GM18868 (cell line): ENCODE measurements at regions not wholly inside any gene's neighbourhood (a gene's known extent, or its start where the extent isn't known, plus 50 kb on each side); places are given as distances from the start of the nearest gene placed in this dataset.

Experiments used
- ATAC-seq: cut with Tn5 transposase; IDR thresholded peaks from one replicate; pipeline ENCODE4 v1.9.1; 2021; ENCODE audit warnings: mild to moderate bottlenecking, moderate library complexity; ENCODE audit not compliant: unreplicated experiment

DNA sequence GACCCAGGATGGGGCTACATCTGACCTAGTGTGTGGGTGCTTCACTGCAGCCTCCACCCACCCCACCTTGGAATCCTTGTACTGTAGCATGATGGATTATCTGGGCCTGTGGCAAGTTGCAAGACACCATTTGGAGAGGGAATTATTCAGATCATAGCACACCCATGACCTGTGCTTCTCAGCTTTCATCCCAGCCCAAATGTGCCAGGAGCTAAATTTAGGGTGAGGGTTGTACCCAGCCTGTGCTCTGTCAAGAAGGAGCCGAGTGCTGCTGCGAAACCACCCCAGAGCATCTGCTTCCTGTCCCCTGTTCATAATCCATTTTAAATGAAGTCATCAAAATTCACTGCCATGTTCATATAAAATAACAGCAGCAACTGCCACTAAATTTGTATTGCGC is 394.5 kb downstream of the SHANK2 start:
- ATAC-seq: no peak

DNA sequence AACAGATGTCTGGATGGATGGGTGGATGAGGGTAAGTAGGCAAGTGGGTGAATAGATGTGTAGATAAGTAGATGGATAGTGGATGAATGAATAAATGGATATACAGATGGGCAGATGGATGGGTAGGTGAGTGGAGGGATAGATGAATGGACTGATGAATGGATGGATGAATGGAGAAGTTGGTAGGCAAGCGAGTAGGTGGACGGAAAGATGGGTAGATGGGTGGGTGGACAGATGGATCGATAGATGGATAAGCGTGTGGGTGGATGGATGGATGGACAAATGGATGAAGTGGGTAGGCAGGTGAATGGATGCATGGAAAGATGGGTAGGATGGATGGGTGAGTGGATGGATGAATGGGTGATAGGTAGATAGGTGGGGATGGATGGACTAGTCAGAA is 393.2 kb downstream of the SHANK2 start:
- ATAC-seq: no peak

DNA sequence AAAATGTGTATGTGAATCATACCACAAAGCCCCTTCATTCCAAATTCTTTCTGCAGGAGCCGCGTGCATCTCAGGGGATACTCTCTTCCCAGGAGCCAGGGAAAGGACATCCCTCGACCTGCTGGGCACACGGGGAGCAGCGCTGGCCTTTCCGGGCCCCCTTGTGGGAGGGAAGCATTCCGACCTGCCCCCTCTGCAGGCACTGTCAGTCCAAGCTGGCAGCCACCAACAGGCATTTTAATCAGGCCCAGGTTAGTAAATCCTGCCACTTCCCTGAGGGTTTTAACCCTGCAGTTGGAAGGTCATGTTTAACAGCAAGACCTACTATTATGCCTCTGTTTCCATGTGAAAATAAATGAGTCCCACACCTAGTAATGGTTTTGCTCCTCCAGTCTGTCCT is 391.5 kb downstream of the SHANK2 start:
- ATAC-seq: no peak

DNA sequence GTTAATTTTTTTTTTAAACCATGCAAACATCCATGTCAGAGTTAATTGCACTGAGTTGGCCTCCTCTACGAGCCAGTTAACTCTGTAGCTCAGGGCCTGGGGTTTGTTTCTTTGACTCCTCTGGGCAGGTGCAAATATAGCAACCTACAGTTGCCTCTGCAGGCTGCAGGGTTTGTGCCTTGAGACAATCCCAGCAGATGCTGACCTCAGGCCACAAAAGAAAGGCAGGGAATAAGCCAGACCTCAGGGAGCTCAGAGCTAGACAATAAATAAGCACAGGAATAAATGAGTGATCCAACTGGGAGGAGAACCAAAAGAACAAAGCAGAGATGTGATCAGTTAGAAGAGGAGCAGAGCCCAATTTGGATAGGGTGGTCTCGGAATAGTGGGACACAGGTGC is 390.8 kb downstream of the SHANK2 start:
- ATAC-seq: no peak

DNA sequence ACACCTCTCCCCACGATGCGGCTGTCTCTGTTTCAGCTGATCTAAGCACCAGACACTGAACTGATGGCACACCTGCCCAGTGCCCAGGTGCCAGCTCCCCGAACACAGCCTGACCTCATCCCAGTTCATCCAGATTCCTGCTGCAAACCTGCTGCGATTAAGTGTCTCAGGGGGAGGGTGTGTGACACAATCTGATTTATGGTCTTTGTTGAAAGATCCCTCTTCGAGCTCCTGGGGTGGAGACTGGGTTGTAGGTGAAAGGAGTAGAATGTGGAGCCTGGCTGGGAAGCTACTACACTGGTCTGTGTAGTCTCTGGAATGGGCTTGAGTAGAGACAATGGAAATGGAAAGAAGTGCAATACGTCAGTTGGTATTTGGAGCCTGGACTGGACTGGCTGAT is 390.3 kb downstream of the SHANK2 start:
- ATAC-seq: no peak

DNA sequence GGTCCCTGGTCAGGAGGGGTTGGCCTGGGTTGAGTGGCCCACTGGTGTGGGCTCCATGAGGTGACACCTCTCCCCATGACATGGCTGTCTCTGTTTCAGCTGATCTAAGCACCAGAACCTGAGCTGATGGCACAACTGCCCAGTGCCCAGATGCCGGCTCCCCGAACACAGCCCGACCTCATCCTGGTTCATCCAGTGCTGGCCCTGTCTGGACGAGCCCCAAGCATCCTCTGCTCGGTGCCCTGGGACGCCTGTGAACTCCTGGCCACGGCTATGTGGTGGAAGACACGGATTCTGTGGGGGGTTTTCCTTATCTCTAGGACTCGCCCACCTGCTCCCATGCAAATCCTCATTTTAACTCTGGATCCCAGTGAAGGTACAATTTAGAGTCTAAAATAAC is 389.2 kb downstream of the SHANK2 start:
- ATAC-seq: no peak

DNA sequence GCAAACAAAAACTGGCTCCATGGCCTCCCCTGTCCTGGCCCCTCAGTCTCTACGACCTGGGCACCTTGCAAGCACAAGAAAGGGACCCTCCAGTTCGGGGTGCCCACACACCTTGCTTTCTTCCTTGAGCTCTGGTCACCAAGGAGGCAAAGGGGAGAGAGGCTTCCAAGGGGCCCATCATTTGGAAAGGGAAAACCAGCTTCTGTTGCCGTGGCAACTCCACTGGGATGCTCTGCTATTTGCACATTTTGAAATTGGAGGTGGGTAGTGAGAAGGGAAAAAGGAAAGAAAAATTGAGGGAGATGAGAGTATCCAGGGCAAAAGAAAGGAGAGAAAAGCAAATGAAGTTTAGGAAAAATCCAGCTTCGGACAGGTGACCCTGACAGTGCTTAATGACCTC is 388.4 kb downstream of the SHANK2 start:
- ATAC-seq: no peak

DNA sequence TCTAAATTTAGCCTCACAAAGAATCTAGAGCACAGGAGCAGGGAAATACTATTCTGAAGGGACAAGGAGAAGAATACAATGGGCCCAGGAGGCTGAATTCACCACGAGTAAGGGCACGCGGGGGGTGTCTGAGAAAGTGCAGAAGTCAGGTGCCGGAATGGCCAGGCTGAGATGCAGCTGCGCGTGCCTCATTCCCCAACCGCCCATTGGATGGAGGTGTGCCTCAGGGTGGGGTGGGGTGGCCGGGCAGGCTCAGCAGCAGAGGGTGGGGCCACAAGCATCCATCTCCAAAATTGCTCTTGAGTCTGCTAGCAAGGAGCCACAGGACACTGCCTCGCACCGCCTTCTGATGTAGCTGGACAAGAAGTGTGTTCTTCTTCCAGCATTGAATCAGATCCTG is 387.0 kb downstream of the SHANK2 start:
- no peak for ATAC-seq

DNA sequence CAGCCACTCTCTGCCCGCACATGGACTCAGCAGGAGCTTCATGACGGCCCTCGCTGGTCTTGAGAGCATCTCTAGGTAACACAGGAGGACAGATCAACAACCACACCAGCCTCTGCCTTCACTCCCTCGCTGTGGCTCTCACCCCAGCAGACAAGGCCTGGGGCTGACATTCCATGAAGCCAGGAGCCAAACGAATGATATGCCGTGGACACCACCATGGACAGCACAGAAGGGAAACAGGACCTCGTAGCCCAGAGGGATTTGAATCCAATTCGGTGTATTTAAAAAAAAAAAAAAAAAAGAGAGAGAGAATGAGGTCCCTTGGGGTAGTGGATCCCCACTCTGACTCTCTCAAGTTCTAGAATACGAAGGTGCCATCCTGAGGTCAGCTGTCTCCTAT is 385.5 kb downstream of the SHANK2 start:
- no peak for ATAC-seq

DNA sequence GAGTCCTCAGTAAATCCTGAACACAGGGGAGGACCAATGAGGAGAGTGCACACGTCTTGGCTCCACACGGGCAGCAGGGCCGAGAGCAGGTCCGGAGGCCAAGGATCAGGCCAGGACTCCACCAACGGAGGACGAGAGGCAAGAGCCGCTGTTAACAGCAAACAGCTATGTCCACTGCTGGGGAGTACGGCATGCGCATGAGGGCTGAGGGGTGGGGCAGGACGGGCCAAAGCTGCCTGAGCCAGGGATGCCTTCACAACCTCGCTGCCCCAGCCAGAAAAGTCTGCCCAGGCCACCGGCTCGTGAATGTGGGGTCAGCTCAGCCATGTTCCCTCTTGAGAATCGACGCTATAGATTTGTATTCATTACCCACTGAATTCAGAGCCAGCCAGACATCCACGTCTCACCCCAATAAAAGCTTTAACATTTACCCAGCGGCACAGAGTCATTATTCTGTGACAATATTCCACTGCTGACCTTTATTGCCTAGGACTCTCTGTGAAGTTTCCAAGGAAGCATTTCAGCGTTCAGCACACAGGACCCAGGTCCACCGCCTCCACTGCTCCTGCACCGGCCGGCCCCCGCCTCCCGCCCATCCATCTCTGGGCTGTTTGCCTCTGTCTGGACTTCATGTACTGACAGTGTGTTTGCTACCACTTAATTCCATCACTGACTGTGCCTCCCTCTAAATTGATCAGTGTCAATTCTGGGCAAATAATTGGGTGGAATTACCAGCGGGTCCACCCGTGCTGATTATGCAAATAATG is 384.9 kb downstream of the SHANK2 start:
- ATAC-seq: no peak

DNA sequence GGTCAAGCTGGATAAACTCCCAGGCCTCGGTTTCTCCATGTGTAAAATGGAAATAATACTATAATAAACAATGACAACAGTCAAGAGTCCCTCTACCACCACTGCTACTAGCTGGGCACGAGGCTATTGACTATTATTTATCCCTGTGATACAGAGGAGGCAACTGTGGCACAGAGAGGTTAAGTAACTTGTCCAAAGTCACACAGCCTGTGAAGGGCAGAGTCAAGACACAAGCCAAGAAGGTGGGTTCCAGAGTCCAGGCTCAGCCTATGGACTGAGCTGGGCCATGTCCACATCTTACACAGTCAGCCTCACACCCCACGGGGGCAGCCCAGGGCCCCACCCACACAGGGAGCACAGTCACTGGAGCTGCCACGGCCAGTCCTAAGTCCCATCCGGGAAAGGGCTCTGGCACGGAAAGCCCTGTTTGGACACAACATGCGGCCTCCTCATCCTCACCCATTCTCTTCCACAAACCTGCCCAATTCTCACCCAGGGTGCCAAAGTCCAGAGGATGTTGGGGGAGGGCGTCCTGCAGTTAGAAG is 384.0 kb downstream of the SHANK2 start:
- ATAC-seq: no peak

DNA sequence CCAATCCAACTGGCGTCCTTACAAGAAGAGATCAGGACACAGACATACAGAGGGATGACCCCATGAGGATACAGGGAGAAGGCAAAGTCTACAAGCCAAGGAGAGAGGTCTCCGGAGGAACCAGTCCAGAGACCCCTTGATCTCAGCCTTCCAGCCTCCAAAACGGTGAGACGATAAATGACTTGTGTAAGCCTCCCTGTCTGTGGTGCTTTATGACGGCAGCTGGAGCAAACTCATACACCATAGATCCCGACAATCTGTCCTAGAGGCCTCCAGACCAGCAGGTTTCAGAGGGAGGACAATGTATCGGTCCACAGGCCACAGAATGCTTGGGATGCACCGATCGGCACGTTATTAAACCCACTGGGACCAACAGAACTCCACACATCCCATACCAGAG is 383.3 kb downstream of the SHANK2 start:
- ATAC-seq: no peak

DNA sequence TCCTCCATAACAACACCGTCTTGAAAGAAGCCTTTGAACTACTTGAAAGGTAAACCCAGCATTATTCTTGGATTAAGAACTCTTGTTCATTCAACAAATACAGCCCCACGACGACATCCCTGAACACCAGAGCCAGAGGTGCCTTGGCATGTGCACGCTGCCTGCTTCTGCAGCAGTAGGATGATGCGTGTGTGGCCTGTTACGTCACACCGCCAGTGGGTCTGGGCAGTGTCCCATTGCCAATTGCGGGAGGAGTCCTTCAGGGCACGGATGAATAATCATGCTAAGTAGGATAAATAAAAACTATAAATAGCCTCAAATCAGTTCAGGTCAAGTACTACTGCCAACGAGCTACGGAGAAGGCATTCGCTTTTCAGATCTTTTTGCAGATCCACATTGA is 380.5 kb downstream of the SHANK2 start:
- no peak for ATAC-seq

DNA sequence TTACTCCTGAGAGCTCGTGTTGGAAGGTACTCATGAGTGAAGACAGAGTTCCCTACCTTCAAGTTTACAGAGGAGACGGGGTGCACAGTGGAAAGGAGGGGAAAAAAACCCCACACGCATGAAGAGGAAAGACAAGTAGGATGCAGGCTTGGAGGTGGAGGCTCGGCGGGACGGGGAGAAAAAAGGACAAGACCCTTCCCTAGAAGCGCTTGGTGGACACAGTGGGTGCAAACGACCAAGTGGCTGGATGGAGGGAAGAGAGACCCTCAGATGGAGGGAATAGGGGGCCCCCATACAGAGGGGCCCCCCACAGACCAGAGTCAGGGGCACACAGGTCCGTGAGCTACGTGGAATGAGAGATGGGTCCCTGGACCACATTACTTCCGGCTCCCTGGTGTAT is 380.1 kb downstream of the SHANK2 start:
- no peak for ATAC-seq

DNA sequence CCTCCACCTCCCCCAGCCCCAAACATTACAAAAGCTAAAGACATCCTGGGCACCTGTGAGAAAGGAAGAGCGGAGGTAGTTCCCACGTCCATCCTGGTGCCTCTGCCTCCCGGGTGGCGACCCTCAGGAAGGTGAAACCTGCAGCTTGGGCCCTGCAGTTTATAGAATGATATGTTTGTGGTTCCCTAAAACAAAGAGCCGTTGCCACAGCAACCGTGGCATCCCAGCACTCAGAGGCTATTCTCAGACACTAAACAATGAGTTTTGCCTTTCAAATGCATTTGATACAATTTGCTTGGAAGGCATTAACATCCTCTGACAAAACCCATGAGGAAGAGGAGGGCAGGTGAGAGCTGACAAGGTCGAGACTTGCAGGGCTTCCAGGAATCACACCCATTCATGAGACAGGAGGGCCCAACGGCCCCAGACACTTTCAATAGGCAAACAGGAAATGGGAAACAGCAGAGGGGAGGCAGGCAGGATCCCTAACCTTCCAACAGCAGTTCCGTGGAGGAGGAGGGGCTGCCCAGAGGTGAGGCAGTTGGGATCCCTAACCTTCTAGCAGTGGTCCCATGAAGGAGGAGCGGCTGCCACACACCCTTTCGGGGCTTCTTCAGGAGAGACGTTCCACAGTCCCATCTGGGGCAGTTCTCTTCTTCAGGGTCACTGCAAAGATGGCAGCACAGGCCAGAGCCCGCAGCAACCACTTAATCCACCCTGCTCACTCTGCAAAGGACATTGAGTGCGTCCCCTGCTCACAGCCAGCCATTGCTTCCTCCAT is 379.2 kb downstream of the SHANK2 start:
- no peak for ATAC-seq

DNA sequence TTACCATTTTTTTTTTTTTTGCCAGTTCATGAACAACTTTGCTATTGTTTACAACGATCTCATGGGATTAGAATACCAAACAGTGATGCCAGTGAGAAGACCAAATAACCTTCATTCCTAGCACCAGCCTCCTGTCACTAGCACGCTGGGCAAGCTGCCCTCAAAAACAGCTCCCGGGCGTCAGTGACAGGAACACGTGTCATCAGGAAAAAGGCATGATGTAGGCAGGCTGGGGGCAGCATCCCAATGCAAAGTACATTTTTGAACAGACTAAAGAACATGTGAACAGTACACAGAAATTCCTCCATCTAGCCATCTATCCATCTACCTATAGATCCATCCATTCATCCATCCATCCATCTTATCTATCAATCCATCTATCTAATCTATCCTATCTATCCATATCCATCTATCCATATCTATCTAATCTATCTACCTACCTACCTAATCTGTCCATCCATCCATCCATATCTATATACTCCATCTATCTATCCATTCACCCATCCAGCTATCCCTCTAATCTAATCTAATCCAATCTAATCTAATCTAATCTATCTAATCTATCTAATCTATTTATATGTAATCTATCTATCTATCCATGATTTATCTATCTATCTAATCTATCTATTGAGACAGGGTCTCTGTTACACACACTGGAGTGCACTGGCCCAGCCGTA is 378.5 kb downstream of the SHANK2 start:
- no peak for ATAC-seq

DNA sequence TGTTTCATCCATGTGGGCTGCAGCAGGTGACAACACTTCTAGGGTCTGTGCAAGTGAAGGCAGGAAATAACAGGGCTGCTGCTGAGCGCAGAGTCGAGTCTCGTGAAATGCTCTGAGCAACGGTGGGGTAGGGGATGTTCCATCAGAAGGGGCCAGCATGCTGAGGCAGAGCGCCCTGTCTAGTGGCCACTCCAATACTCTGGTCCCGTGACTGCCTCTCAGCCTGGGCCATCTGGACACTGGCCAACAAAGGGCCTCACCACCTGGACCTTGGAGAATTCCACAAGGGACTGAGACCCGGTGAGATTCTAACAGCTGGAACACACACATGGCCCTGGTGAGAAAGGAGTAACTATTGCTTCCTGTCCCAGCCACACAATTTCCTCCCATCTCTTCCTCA is 375.7 kb downstream of the SHANK2 start:
- no peak for ATAC-seq

DNA sequence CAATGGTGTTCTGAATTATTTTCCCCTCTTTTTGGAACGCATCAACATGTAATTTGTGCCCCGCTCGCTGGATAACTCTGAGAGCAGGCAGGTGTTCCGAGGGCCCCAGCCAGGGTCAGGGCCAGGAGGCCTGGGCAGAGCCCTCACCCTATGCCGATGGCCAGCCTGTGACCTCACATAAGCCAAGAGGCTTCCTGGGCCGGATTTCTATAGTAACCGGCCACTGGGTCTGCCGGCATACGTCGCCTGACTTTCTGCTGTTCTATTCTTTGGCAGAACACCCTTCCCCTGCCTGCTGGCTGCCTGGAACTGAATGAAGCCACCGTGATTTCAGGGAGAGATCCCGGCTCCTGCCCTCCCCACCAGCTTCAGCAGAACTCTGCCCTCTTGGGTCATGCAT is 375.2 kb downstream of the SHANK2 start:
- ATAC-seq: no peak

DNA sequence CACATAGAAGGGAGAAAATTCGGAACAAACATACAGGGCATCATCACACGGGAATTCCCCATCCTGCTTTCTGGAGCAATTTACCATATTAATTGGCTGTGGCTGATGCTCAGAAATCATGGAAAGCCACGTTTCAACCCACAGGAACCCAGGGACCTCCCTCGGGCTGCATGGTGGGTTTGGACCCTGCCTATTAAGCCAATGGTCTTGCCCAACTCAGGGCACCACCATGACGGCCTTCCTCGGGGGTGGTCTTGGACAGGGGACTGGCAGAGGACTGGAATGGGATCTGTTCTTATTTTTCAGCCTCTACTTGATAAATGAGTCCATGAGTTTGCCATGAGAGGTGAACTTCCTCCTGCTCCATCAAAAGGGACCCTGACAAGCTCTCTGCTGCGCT is 374.0 kb downstream of the SHANK2 start:
- ATAC-seq: no peak

DNA sequence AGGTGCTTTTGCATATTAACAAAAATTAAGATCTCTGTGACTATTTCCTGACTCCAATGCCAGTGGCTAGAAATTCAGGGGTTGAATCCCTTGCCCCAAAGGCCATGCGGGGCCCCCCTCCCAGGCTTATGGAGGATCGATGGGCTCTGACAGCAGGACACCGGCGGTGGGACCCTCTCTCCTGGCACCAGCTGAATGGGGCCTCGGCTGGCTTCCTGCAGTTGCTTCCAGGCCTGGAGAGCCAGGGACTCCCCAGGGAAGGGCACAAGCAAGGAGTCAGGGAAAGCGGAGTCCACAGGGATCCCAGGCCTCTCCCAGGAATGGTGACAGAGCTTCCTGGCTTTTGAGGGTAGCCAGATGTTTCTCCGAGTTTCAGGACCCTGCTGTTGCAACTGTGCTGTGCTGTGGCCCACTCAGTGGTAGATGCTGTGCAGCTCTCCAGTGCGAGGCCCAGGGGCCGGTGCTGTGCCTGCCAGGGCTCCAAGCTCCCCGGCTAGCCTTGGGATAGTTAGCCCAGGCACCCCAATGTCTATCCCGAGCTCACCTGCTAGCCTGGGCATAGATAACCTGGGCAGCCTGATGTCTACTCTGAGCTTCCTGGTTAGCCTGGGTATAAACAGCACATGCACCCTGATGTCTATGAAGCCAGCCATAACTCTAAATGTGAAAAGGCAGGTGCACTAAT is 372.6 kb downstream of the SHANK2 start:
- no peak for ATAC-seq

DNA sequence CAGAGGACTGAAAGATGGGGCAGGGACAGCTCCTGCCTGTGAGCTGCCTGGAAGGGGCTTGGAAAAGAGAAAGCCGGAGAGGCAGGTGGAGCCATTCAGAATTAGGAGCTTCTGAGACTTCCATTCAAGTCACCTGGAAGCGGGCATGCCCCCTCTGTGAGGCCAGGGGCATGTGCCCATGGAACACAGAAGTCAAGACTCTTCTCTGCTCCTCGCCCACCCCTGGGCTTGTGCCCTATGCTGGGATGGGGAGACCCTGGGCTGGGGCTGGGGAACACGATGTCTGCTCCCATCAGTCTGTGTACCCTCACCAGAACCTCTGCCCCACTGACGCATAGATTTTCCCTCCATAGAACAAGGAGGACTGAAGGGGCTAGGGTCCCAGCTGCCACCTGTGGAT is 372.0 kb downstream of the SHANK2 start:
- ATAC-seq: no peak
